K562 (cell line): ENCODE measurements at regions not wholly inside any gene's neighbourhood (a gene's known extent, or its start where the extent isn't known, plus 50 kb on each side); places are given as distances from the start of the nearest gene placed in this dataset.

Experiments
- ATAC-seq: fragments of 200-7000 bp; cut with Tn5 transposase; 3 replicates; pipeline ENCODE4 v1.9.1; 2020; ENCODE audit warnings: moderate library complexity
- BruUV-seq: library from RNA; stranded (reverse); fragments of 400-500 nt; replicated peaks from 2 replicates; lab custom pipeline; 2021; lab: Mats Ljungman, UMichigan
- CTCF ChIA-PET: fragments of 300-600 bp; formaldehyde crosslinking; extraction: SDS; loops from one replicate; lab custom pipeline; 2021; ENCODE audit warnings: low intra/inter-chr PET ratio; lab: Yijun Ruan, JAX
- POLR2A ChIA-PET: fragments of 300-600, 350-650 bp; sonication (Branson Sonifier 250); formaldehyde crosslinking; extraction: SDS; loops from one replicate; lab custom pipeline; 2021; ENCODE audit warnings: antibody characterized with exemption, inconsistent platforms; lab: Yijun Ruan, JAX
- DNase-seq, 4 experiments: peaks; one replicate each; pipeline versions ENCODE4 v3.0.0 to v3.0.0-alpha.2; 2011 to 2018; ENCODE audit warnings: low spot score in 3 of 4, mixed read lengths in 3 of 4; ENCODE audit errors: extremely low read depth in 1 of 4
- FAIRE-seq: peaks from 2 replicates; lab custom pipeline; 2011; peaks lifted over from hg19 to GRCh38; lab: Jason Lieb, UNC
- H2AFZ ChIP-seq: 2 replicates; pipeline ENCODE4 v1.6.0; 2011; ENCODE audit warnings: low read depth, low read length, control low read depth, inconsistent platforms
- H3K27ac ChIP-seq: fragments of 200-600 bp; 3 replicates; pipeline ENCODE4 v1.8.0; 2011; ENCODE audit warnings: low read depth, mild to moderate bottlenecking, control low read depth, inconsistent platforms, low read length, moderate library complexity, mixed read lengths; ENCODE audit errors: extremely low read depth
- H3K27me3 ChIP-seq, 2 experiments: fragments of 300-600 bp in 1 of 2; 2 replicates in 1 of 2; 3 replicates in 1 of 2; pipeline versions ENCODE4 v1.6.0 to v1.8.0; 2011; ENCODE audit warnings: inconsistent platforms in 2 of 2, low read length in 2 of 2, mild to moderate bottlenecking in 1 of 2, mixed read lengths in 1 of 2, moderate library complexity in 1 of 2; ENCODE audit not compliant: control insufficient read depth in 2 of 2, insufficient read depth in 2 of 2
- H3K36me3 ChIP-seq: fragments of 300-600 bp; 3 replicates; pipeline ENCODE4 v1.8.0; 2011; ENCODE audit warnings: mild to moderate bottlenecking, low read length, inconsistent platforms; ENCODE audit not compliant: control insufficient read depth, insufficient read depth
- H3K4me1 ChIP-seq, 2 experiments: fragments of 200-600 bp in 1 of 2; replicated peaks in 1 of 2; 2 replicates in 1 of 2; 3 replicates in 1 of 2; pipeline versions ENCODE4 v1.5.1 to v1.8.0; 2011; ENCODE audit warnings: inconsistent platforms in 2 of 2, low read length in 2 of 2, mild to moderate bottlenecking in 1 of 2, mixed read lengths in 1 of 2, moderate library complexity in 1 of 2; ENCODE audit not compliant: control insufficient read depth in 2 of 2, insufficient read depth in 2 of 2
- H3K4me2 ChIP-seq: 2 replicates; pipeline ENCODE4 v1.6.1; 2011; ENCODE audit warnings: low read length, control low read depth, inconsistent platforms, mixed read lengths; ENCODE audit not compliant: insufficient read depth
- H3K4me3 ChIP-seq: fragments of 200-600 bp; sonication (generic), shearing (Covaris generic); 2 replicates; pipeline ENCODE4 v1.5.1; 2016; ENCODE audit warnings: control low read depth, inconsistent platforms
- H3K79me2 ChIP-seq: fragments of 200-600 bp; 3 replicates; pipeline ENCODE4 v1.8.0; 2011; ENCODE audit warnings: low read length, inconsistent platforms; ENCODE audit not compliant: control insufficient read depth, insufficient read depth
- H3K9ac ChIP-seq, 2 experiments: 2 replicates each; pipeline versions ENCODE4 v1.6.0 to v1.6.1; 2011; ENCODE audit warnings: low read depth in 2 of 2, low read length in 2 of 2, control low read depth in 1 of 2, inconsistent platforms in 1 of 2, mild to moderate bottlenecking in 1 of 2, mixed read lengths in 1 of 2; ENCODE audit not compliant: insufficient read depth in 1 of 2
- H3K9me1 ChIP-seq: one replicate; pipeline ENCODE4 v1.6.0; 2011; ENCODE audit warnings: inconsistent platforms, mild to moderate bottlenecking, low read length, moderate library complexity; ENCODE audit not compliant: control insufficient read depth, insufficient read depth
- H3K9me3 ChIP-seq: replicated peaks from 2 replicates; pipeline ENCODE4 v1.5.1; 2011; ENCODE audit warnings: low read depth, low read length, inconsistent platforms; ENCODE audit not compliant: control insufficient read depth, insufficient read depth
- H4K20me1 ChIP-seq: replicated peaks from 2 replicates; pipeline ENCODE4 v1.6.1; 2011; ENCODE audit warnings: low read length, inconsistent platforms, mixed read lengths; ENCODE audit not compliant: control insufficient read depth, insufficient read depth
- CGGBP1 ChIP-seq: fragments of 250-450 bp; sonication (Bioruptor Pico); IDR thresholded peaks from 2 replicates; pipeline ENCODE4 v1.9.0; 2021; ENCODE audit warnings: mild to moderate bottlenecking
- CHD1 ChIP-seq: fragments of 200-600 bp; sonication (generic); IDR thresholded peaks from one replicate; pipeline ENCODE4 v1.6.1; 2012; ENCODE audit warnings: mild to moderate bottlenecking, moderate library complexity, low read length, inconsistent platforms
- ESRRA ChIP-seq: fragments of 450-650 bp; IDR thresholded peaks from 2 replicates; pipeline ENCODE4 v1.6.1; 2014; ENCODE audit warnings: low read depth, mild to moderate bottlenecking, moderate library complexity, borderline replicate concordance
- GATAD2A ChIP-seq: fragments of 450-650 bp; IDR thresholded peaks from 2 replicates; pipeline ENCODE4 v1.6.1; 2017
- HNRNPH1 ChIP-seq: fragments of 200-400 bp; formaldehyde crosslinking; optimal IDR thresholded peaks from 2 replicates; pipeline ENCODE3; 2017; ENCODE audit warnings: low read depth, mild to moderate bottlenecking, low read length, moderate library complexity
- NFATC3 ChIP-seq: fragments of 450-650 bp; IDR thresholded peaks from 2 replicates; pipeline ENCODE4 v1.6.1; 2017; ENCODE audit warnings: mild to moderate bottlenecking
- PTTG1 ChIP-seq: fragments of 450-650 bp; IDR thresholded peaks from 2 replicates; pipeline ENCODE4 v1.6.1; 2016; ENCODE audit warnings: low read depth, mild to moderate bottlenecking, missing genetic modification characterization, missing compliant biosample characterization
- RBM17 ChIP-seq: fragments of 200-400 bp; formaldehyde crosslinking; IDR thresholded peaks from 2 replicates; pipeline ENCODE4 v1.6.1; 2017; ENCODE audit warnings: low read depth, mild to moderate bottlenecking, low read length, borderline replicate concordance
- UBTF ChIP-seq, 2 experiments: IDR thresholded peaks; 2 replicates each; pipeline ENCODE4 v1.6.1; 2012; ENCODE audit warnings: improper control_type of control experiment in 2 of 2, low read depth in 2 of 2, low read length in 2 of 2, borderline replicate concordance in 1 of 2
- USF2 ChIP-seq: sonication (generic); formaldehyde crosslinking; IDR thresholded peaks from 2 replicates; pipeline ENCODE4 v1.5.0; 2020; ENCODE audit warnings: missing genetic modification reagents
- ZKSCAN1 ChIP-seq: fragments of 150-350 bp; IDR thresholded peaks from 2 replicates; pipeline ENCODE4 v1.6.1; 2016; ENCODE audit warnings: low read depth, low read length
- ZNF507 ChIP-seq: conservative IDR thresholded peaks from 2 replicates; pipeline ENCODE4 v1.6.1; 2017; ENCODE audit warnings: missing genetic modification characterization, missing compliant biosample characterization
- ZNF668 ChIP-seq: fragments of 250-450 bp; sonication (Bioruptor Pico); IDR thresholded peaks from 2 replicates; pipeline ENCODE4 v1.8.0; 2022; ENCODE audit warnings: mild to moderate bottlenecking, inconsistent platforms
- WGBS: fragments of 100-300 bp; shearing (Covaris generic); methylation state at CpG from one replicate; pipeline ENCODE4 v1.1.6; 2016; ENCODE audit warnings: low coverage, mixed read lengths; ENCODE audit not compliant: insufficient coverage; ENCODE audit errors: missing lambda C conversion rate; 5-methylcytosine and 5-hydroxymethylcytosine counted together
- in situ Hi-C: fragments of 300-500 bp; cut with MboI; formaldehyde crosslinking; loops from 4 replicates; pipeline ENCODE4 v1.15.0; 2018; ENCODE audit warnings: inconsistent platforms, mixed read lengths
- intact Hi-C: fragments of 100-400 bp; cut with micrococcal nuclease; formaldehyde crosslinking; loops from 2 replicates; pipeline ENCODE4 v1.14.2; 2022

GRCh38 chr7:92969061-92969460 lies 132.7 kb upstream of the CDK6 start:
- BruUV-seq: no TSS peak
- H4K20me1 ChIP-seq: no peaks in the 10 kb centered on the region
- no peaks in the 10 kb centered on the region for H3K79me2 ChIP-seq
- ChIA-PET POLR2A (no interaction called here), CTCF (no interaction called here)
- intact Hi-C loops (no loop called here), in situ Hi-C loops (no loop called here)
- H2AFZ ChIP-seq: no peak overlapping the region
- H3K4me1 ChIP-seq: no peaks in the 10 kb centered on the region
- no peak overlapping the region for H3K9ac ChIP-seq
- FAIRE-seq (no peak), DNase-seq (no peak), ATAC-seq (no peak)
- TF ChIP-seq CGGBP1 (no peak), HNRNPH1 (no peak), UBTF (IDR thresholded peaks at IDR 0.05; ENCODE audit: borderline replicate concordance in 1 of 2, low read depth in 2 of 2, low read length in 2 of 2) (no peak), NFATC3 (no peak), PTTG1 (tag) (no peak), GATAD2A (no peak), ESRRA (no peak), ZNF507 (tag) (no peak), CHD1 (no peak), RBM17 (no peak), ZKSCAN1 (no peak), ZNF668 (no peak), USF2 (no peak)
- no peaks in the 10 kb centered on the region for H3K36me3 ChIP-seq
- H3K27me3 ChIP-seq: no peaks in the 10 kb centered on the region
- WGBS: 19% methylated on average over 3 of the region's 3 CpGs
- no peaks in the 10 kb centered on the region for H3K9me1 ChIP-seq
- H3K9me3 ChIP-seq: no peaks in the 10 kb centered on the region
- no peak overlapping the region for H3K27ac ChIP-seq
- no peak overlapping the region for H3K4me2 ChIP-seq
- no peak overlapping the region for H3K4me3 ChIP-seq
